HFF-Myc (cell line): ENCODE measurements at regions not wholly inside any gene's neighbourhood (a gene's known extent, or its start where the extent isn't known, plus 50 kb on each side); places are given as distances from the start of the nearest gene placed in this dataset.

Source experiments
- DNase-seq: peaks from one replicate; pipeline ENCODE4 v3.0.0-alpha.2; 2011; ENCODE audit warnings: low read depth; ENCODE audit errors: extremely low read depth
- H3K4me3 ChIP-seq: replicated peaks from 2 replicates; pipeline ENCODE4 v1.5.1; 2011; ENCODE audit warnings: low read depth, mild to moderate bottlenecking, control low read depth, low read length
- CTCF ChIP-seq: IDR thresholded peaks from 2 replicates; pipeline ENCODE4 v1.5.1; 2012; ENCODE audit warnings: mild to moderate bottlenecking, low read depth, low read length, control low read depth; ENCODE audit errors: missing control alignments

GRCh38 chr10:88164471-88164870 lies 301.0 kb downstream of the PTEN start:
- no peak for TF ChIP-seq CTCF
- no peak for DNase-seq
- H3K4me3 ChIP-seq, result no peak overlapping the region

- no peak for TF ChIP-seq CTCF
- no peak overlapping the region for H3K4me3 ChIP-seq
- DNase-seq, result peak; percentile 87
Measured at GRCh38 chr10:88165849-88166271, 302.4 kb downstream of the PTEN start.

- TF ChIP-seq CTCF, result no peak
- DNase-seq, result no peak
- H3K4me3 ChIP-seq, result no peak overlapping the region
Measured at GRCh38 chr10:88168171-88169036, 305.0 kb downstream of the PTEN start.

- no peak for DNase-seq
- no peak overlapping the region for H3K4me3 ChIP-seq
- no peak for TF ChIP-seq CTCF
Measured at GRCh38 chr10:88169037-88169319, 305.6 kb downstream of the PTEN start.

GRCh38 chr10:88170628-88171027 lies 307.2 kb downstream of the PTEN start:
- no peak for TF ChIP-seq CTCF
- no peak for DNase-seq

GRCh38 chr10:88172159-88172558 lies 308.7 kb downstream of the PTEN start:
- DNase-seq, result no peak
- no peak for TF ChIP-seq CTCF
- no peak overlapping the region for H3K4me3 ChIP-seq

More at GRCh38 chr10:88170628-88171027, 307.2 kb downstream of the PTEN start:
- no peak overlapping the region for H3K4me3 ChIP-seq

GRCh38 chr10:88174391-88174790 lies 311.0 kb downstream of the PTEN start:
- DNase-seq, result no peak
- no peak overlapping the region for H3K4me3 ChIP-seq
- TF ChIP-seq CTCF, result no peak
